SU-DHL-6 (cell line): ENCODE measurements at regions not wholly inside any gene's neighbourhood (a gene's known extent, or its start where the extent isn't known, plus 50 kb on each side); places are given as distances from the start of the nearest gene placed in this dataset.

Source experiments
- EZH2phosphoT487 ChIP-seq: fragments of 200-600 bp; sonication (generic), shearing (Covaris generic); conservative IDR thresholded peaks from 2 replicates; pipeline ENCODE4 v1.6.1; 2018; ENCODE audit warnings: mild to moderate bottlenecking, antibody characterized with exemption, low read length, moderate library complexity, mixed read lengths
- TF ChIP-seq, protein P1 (sequence below): fragments of 200-600 bp; sonication (generic); IDR thresholded peaks from one replicate; pipeline ENCODE4 v1.5.1; 2017; ENCODE audit warnings: antibody characterized with exemption, mild to moderate bottlenecking, low read length, moderate library complexity; ENCODE audit not compliant: insufficient read depth, poor library complexity, severe bottlenecking

DNA sequence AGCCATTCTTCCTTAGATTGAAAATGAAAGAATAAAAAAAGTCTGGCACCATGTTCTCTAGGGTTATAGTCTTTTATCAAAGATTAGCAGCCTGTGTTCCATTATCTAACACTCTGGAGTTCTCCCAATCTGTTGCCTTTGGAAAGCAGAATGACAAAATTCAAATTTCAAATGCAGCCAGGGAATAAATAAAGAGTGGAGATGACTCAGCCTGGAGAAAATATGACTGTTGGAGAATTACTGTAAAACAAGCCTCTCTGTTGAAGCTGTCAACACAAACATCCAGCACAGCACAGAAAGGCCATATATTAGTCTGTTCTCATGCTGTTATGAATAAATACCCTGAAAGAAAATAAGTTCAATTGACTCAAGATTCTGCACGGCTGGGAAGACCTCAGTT, 650.5 kb upstream of the SLC10A2 start:
- TF ChIP-seq, protein P1, sequence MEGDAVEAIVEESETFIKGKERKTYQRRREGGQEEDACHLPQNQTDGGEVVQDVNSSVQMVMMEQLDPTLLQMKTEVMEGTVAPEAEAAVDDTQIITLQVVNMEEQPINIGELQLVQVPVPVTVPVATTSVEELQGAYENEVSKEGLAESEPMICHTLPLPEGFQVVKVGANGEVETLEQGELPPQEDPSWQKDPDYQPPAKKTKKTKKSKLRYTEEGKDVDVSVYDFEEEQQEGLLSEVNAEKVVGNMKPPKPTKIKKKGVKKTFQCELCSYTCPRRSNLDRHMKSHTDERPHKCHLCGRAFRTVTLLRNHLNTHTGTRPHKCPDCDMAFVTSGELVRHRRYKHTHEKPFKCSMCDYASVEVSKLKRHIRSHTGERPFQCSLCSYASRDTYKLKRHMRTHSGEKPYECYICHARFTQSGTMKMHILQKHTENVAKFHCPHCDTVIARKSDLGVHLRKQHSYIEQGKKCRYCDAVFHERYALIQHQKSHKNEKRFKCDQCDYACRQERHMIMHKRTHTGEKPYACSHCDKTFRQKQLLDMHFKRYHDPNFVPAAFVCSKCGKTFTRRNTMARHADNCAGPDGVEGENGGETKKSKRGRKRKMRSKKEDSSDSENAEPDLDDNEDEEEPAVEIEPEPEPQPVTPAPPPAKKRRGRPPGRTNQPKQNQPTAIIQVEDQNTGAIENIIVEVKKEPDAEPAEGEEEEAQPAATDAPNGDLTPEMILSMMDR = no peak
- no peak for TF ChIP-seq EZH2phosphoT487
